ENCODE measurements at regions not wholly inside any gene's neighbourhood (a gene's known extent, or its start where the extent isn't known, plus 50 kb on each side); places are given as distances from the start of the nearest gene placed in this dataset.

DNA sequence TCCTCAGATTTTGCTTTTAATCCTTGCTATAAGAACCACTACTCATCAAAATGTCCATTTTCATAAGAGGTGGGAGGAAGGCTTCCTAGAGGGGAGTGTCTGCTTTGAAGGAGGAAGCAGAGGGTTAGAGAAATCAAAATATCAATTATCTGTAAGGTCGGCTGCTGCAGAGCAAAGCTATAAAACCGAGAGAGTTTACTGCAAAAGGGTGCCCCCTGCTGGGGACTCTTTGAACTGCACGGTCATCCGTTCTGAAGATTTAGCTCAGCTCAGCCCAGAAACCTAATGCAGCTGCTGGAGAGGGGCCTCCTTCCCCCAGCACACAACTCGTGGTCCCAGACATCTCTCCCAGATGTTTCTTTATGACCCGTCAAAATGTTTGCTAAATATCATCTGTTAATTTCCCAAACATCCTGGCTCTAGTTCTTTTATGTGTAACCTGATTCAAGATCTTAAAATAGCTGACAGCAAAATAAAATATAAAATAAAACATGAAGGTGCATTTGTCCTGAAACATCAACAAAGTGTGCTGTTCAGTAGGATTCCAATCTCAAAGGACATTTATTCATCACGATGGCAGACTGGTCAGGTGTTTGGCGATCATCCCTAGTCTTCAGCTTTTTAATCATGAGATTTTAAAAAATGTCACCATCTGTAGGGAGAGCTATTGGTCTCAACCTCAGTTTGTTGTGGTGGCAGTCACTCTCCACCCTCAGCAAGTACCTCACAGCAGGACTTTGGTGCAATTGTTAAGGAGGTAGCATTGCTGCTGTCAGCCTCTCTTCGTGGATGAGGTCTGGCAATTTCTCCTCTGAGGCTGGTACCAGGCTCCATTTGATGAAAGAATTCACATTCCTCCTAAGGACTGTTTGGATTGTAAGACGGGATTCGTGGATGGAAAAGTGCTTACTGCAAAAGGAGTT is 185.9 kb downstream of the MTX2 start:
- Histone ChIP-seq H3K9me3 (ENCODE audit: control insufficient read depth, low read length) (no peaks in the 10 kb centered on the region), H3K4me3 (ENCODE audit: extremely low read depth, insufficient read depth, low read length, poor library complexity, severe bottlenecking) (no peak overlapping the region), H3K4me1 (ENCODE audit: control insufficient read depth, insufficient read depth, low read length, poor library complexity, severe bottlenecking) (peaks cover 1% of the 10 kb centered on the region), H3K27ac (ENCODE audit: low read depth, low read length, severe bottlenecking) (no peak overlapping the region), H3K36me3 (ENCODE audit: control insufficient read depth, insufficient read depth, low read length) (no peaks in the 10 kb centered on the region)
- WGBS, 2 experiments (ENCODE audit: insufficient coverage in 2 of 2): 9 to 13% methylated on average over 6 to 7 of the region's 11 CpGs

DNA sequence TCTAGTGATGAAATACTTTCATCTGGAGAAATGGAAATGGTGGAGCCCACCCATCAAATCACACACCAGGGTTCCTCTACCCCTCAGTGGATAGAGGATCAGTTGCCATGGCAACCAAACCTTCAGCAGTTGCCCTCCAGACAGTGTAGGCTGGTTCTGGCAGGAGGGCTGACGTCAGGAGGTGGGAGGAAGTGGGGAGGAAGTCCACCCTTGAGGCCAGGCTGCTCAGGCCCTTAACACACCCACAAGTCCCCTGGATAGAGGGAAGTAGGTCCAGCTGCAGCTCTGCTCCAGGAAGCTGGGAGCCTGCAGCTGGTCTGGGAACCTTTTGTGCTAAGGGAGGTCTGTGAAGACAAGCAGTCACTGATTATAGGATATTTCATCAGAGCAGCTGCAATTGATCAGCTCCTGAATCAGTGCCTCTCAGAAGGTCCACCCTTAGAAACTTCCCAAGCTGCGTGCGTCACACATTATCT is 186.6 kb downstream of the MTX2 start:
- H3K9me3 ChIP-seq (ENCODE audit: control insufficient read depth, low read length): no peaks in the 10 kb centered on the region
- H3K27ac ChIP-seq (ENCODE audit: low read depth, low read length, severe bottlenecking): no peak overlapping the region
- no peaks in the 10 kb centered on the region for H3K36me3 ChIP-seq (ENCODE audit: control insufficient read depth, insufficient read depth, low read length)
- WGBS, 2 experiments (ENCODE audit: insufficient coverage in 2 of 2): 100% methylated on average over 2 of the region's 3 CpGs; no CpG with 5 or more reads in 1 of the 2 experiments
- no peaks in the 10 kb centered on the region for H3K4me1 ChIP-seq (ENCODE audit: control insufficient read depth, insufficient read depth, low read length, poor library complexity, severe bottlenecking)
- no peak overlapping the region for H3K4me3 ChIP-seq (ENCODE audit: extremely low read depth, insufficient read depth, low read length, poor library complexity, severe bottlenecking)

DNA sequence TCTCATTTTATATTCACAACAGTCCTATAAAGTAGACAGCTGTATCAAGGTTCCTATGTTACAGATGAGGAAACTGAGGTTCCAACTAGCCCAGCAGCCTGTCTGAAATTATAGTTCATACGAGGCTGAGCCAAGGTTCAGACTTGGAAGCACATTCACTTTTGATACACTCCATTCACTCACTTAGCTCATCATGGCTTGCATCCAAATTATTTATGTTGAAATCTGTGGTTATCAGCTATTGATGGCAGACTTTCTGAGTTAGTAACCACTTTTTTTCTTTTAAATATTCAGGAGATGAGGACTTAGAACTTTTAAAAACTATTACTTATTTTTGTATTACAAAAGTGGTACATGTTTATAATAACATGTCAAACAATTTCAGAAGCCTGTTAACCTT is 188.2 kb downstream of the MTX2 start:
- Histone ChIP-seq H3K27ac (ENCODE audit: low read depth, low read length, severe bottlenecking) (no peak overlapping the region), H3K4me3 (ENCODE audit: extremely low read depth, insufficient read depth, low read length, poor library complexity, severe bottlenecking) (no peak overlapping the region), H3K36me3 (ENCODE audit: control insufficient read depth, insufficient read depth, low read length) (no peaks in the 10 kb centered on the region), H3K9me3 (ENCODE audit: control insufficient read depth, low read length) (no peaks in the 10 kb centered on the region), H3K4me1 (ENCODE audit: control insufficient read depth, insufficient read depth, low read length, poor library complexity, severe bottlenecking) (no peaks in the 10 kb centered on the region)
- 60% methylated on average over 1 of the region's 1 CpG; no CpG with 5 or more reads in 1 of the 2 experiments for WGBS, 2 experiments (ENCODE audit: insufficient coverage in 2 of 2)

GRCh38 chr2:176461098-176461808 is 192.0 kb downstream of the MTX2 start:
- no peaks in the 10 kb centered on the region for H3K36me3 ChIP-seq (ENCODE audit: control insufficient read depth, insufficient read depth, low read length)
- 88% methylated on average over 1 of the region's 5 CpGs; no CpG with 5 or more reads in 1 of the 2 experiments for WGBS, 2 experiments (ENCODE audit: insufficient coverage in 2 of 2)
- H3K27ac ChIP-seq (ENCODE audit: low read depth, low read length, severe bottlenecking): no peak overlapping the region
- H3K4me3 ChIP-seq (ENCODE audit: extremely low read depth, insufficient read depth, low read length, poor library complexity, severe bottlenecking): no peak overlapping the region
- no peaks in the 10 kb centered on the region for H3K4me1 ChIP-seq (ENCODE audit: control insufficient read depth, insufficient read depth, low read length, poor library complexity, severe bottlenecking)
- no peaks in the 10 kb centered on the region for H3K9me3 ChIP-seq (ENCODE audit: control insufficient read depth, low read length)

DNA sequence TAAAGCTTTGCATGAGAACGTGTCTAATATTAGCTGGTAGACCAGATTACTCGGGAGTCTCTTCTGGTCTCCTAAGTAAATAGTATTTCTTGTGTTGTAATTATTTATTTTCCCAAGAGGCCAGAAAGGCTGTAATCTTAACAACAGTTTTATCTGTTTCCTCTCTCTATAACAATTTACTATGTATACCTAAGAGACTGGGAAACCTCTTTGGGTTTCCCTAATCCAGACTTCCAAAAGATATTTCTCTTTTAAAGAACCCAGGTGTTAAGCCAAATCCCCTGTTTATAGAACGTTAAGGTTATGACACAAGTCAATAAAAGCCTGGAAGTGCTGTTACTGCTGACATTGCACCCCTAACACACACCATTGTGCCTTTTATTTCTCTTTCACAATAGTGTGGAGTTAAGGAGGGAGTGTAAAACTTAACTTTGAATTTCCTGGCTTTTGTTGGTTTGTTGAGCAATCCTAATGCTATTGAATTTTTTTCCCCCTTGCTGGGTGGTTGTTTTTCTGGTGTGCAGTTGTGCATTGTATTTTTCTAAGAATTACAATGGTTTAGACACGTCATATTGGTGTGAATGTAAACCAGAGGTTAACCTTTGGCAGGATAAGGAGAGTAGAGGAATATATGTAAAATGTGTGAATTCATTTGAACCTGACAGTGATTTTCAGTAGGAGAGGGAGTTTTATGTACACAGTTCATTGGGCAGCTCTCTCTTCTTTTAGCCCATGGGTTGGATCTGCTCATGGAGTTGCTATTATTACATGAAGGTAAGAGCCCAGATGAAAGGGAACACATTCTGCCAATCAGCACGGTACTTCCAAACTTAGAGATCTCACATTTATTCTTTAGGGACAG is 192.8 kb downstream of the MTX2 start:
- no peak overlapping the region for H3K4me3 ChIP-seq (ENCODE audit: extremely low read depth, insufficient read depth, low read length, poor library complexity, severe bottlenecking)
- H3K27ac ChIP-seq (ENCODE audit: low read depth, low read length, severe bottlenecking): no peak overlapping the region
- H3K4me1 ChIP-seq (ENCODE audit: control insufficient read depth, insufficient read depth, low read length, poor library complexity, severe bottlenecking): no peaks in the 10 kb centered on the region
- no peaks in the 10 kb centered on the region for H3K36me3 ChIP-seq (ENCODE audit: control insufficient read depth, insufficient read depth, low read length)
- H3K9me3 ChIP-seq (ENCODE audit: control insufficient read depth, low read length): no peaks in the 10 kb centered on the region
- 56 to 100% methylated on average over 1 of the region's 5 CpGs for WGBS, 2 experiments (ENCODE audit: insufficient coverage in 2 of 2)

GRCh38 chr2:176463546-176463945 is 194.3 kb downstream of the MTX2 start:
- Histone ChIP-seq H3K4me3 (ENCODE audit: extremely low read depth, insufficient read depth, low read length, poor library complexity, severe bottlenecking) (no peak overlapping the region), H3K27ac (ENCODE audit: low read depth, low read length, severe bottlenecking) (no peak overlapping the region), H3K4me1 (ENCODE audit: control insufficient read depth, insufficient read depth, low read length, poor library complexity, severe bottlenecking) (no peaks in the 10 kb centered on the region), H3K9me3 (ENCODE audit: control insufficient read depth, low read length) (no peaks in the 10 kb centered on the region), H3K36me3 (ENCODE audit: control insufficient read depth, insufficient read depth, low read length) (no peaks in the 10 kb centered on the region)
- 89% methylated on average over 1 of the region's 3 CpGs; no CpG with 5 or more reads in 1 of the 2 experiments for WGBS, 2 experiments (ENCODE audit: insufficient coverage in 2 of 2)

- no peaks in the 10 kb centered on the region for H3K4me1 ChIP-seq (ENCODE audit: control insufficient read depth, insufficient read depth, low read length, poor library complexity, severe bottlenecking)
- no peaks in the 10 kb centered on the region for H3K36me3 ChIP-seq (ENCODE audit: control insufficient read depth, insufficient read depth, low read length)
- H3K27ac ChIP-seq (ENCODE audit: low read depth, low read length, severe bottlenecking): no peak overlapping the region
- WGBS, 2 experiments (ENCODE audit: insufficient coverage in 2 of 2): 68 to 78% methylated on average over 7 to 8 of the region's 10 CpGs
- no peaks in the 10 kb centered on the region for H3K9me3 ChIP-seq (ENCODE audit: control insufficient read depth, low read length)
- no peak overlapping the region for H3K4me3 ChIP-seq (ENCODE audit: extremely low read depth, insufficient read depth, low read length, poor library complexity, severe bottlenecking)
Observed at GRCh38 chr2:176464886-176465564, 195.8 kb downstream of the MTX2 start.

DNA sequence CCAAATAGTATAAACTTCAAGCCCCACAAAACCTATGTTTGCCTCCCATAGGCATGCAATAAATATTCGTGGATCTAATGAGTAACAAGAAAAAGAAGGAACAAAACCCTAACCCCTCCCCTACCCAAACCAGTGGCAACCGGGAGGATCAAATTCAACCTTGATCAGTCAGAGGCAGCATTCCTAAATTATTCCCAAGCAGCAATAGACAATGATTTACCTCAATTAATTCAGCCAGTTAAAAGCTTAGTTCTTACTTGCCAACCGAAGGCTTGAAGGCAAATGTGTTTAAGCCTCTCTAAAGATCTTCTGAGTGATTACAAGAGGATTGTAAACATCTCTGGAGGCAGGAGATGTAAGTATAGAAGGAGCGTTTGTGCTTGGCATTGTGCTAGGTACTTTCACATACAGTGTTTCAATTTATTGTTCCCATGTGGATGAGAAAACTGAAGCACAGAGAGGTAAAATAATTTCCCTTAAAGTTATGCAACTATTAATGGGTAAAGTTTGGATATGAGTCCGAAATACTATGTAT is 197.7 kb downstream of the MTX2 start:
- Histone ChIP-seq H3K9me3 (ENCODE audit: control insufficient read depth, low read length) (no peaks in the 10 kb centered on the region), H3K36me3 (ENCODE audit: control insufficient read depth, insufficient read depth, low read length) (no peaks in the 10 kb centered on the region), H3K4me1 (ENCODE audit: control insufficient read depth, insufficient read depth, low read length, poor library complexity, severe bottlenecking) (no peaks in the 10 kb centered on the region), H3K27ac (ENCODE audit: low read depth, low read length, severe bottlenecking) (no peak overlapping the region), H3K4me3 (ENCODE audit: extremely low read depth, insufficient read depth, low read length, poor library complexity, severe bottlenecking) (no peak overlapping the region)
- 83 to 85% methylated on average over 3 to 5 of the region's 5 CpGs for WGBS, 2 experiments (ENCODE audit: insufficient coverage in 2 of 2)

GRCh38 chr2:176467595-176467994 is 198.4 kb downstream of the MTX2 start:
- 95 to 96% methylated on average over 3 to 6 of the region's 6 CpGs for WGBS, 2 experiments (ENCODE audit: insufficient coverage in 2 of 2)
- H3K27ac ChIP-seq (ENCODE audit: low read depth, low read length, severe bottlenecking): no peak overlapping the region
- no peak overlapping the region for H3K4me3 ChIP-seq (ENCODE audit: extremely low read depth, insufficient read depth, low read length, poor library complexity, severe bottlenecking)
- no peaks in the 10 kb centered on the region for H3K36me3 ChIP-seq (ENCODE audit: control insufficient read depth, insufficient read depth, low read length)
- H3K9me3 ChIP-seq (ENCODE audit: control insufficient read depth, low read length): no peaks in the 10 kb centered on the region
- no peaks in the 10 kb centered on the region for H3K4me1 ChIP-seq (ENCODE audit: control insufficient read depth, insufficient read depth, low read length, poor library complexity, severe bottlenecking)
